GM19397 (cell line): ENCODE measurements at regions not wholly inside any gene's neighbourhood (a gene's known extent, or its start where the extent isn't known, plus 50 kb on each side); places are given as distances from the start of the nearest gene placed in this dataset.
A peak's percentile ranks its signal among the peaks of the same experiment; 100 is the strongest.
"Not testable (repeated sequence)": the region's sequence is repeated elsewhere in the genome, so short reads cannot be mapped to it uniquely, and the experiment has no call there.

Source experiments
- ATAC-seq: cut with Tn5 transposase; IDR thresholded peaks from one replicate; pipeline ENCODE4 v1.9.1; 2021; ENCODE audit warnings: mild to moderate bottlenecking, moderate library complexity; ENCODE audit not compliant: unreplicated experiment

GRCh38 chr6:74519163-74519562, 686.7 kb downstream of the COL12A1 start:
- ATAC-seq = no peak

GRCh38 chr6:74518035-74518434, 687.8 kb downstream of the COL12A1 start:
- no peak for ATAC-seq

- ATAC-seq = no peak
Observed at GRCh38 chr6:74510878-74511277, 695.0 kb downstream of the COL12A1 start.

GRCh38 chr6:74507649-74508048, 698.2 kb downstream of the COL12A1 start:
- ATAC-seq = no peak

- ATAC-seq = no peak
Observed at GRCh38 chr6:74505391-74505790, 700.5 kb downstream of the COL12A1 start.

- ATAC-seq = no peak
Observed at GRCh38 chr6:74504941-74505340, 700.9 kb downstream of the COL12A1 start.

GRCh38 chr6:74492587-74492986, 713.3 kb downstream of the COL12A1 start:
- ATAC-seq = no peak

GRCh38 chr6:74491844-74492374, 713.9 kb downstream of the COL12A1 start:
- ATAC-seq = peak; percentile 82

- ATAC-seq = not testable (repeated sequence)
Observed at GRCh38 chr6:74488726-74489125, 717.1 kb downstream of the COL12A1 start.

- ATAC-seq = no peak
Observed at GRCh38 chr6:74482180-74482579, 723.7 kb downstream of the COL12A1 start.

- no peak for ATAC-seq
Observed at GRCh38 chr6:74480561-74480960, 725.3 kb downstream of the COL12A1 start.

GRCh38 chr6:74479960-74480359, 725.9 kb downstream of the COL12A1 start:
- no peak for ATAC-seq

GRCh38 chr6:74479420-74479819, 726.4 kb downstream of the COL12A1 start:
- ATAC-seq = no peak

GRCh38 chr6:74474046-74474445, 731.8 kb downstream of the COL12A1 start:
- not testable (repeated sequence) for ATAC-seq

- not testable (repeated sequence) for ATAC-seq
Observed at GRCh38 chr6:74468552-74468951, 737.3 kb downstream of the COL12A1 start.

GRCh38 chr6:74467533-74468215, 738.2 kb downstream of the COL12A1 start:
- ATAC-seq = no peak

- no peak for ATAC-seq
Observed at GRCh38 chr6:74466572-74466971, 739.3 kb downstream of the COL12A1 start.

GRCh38 chr6:74459260-74459659, 746.6 kb downstream of the COL12A1 start:
- no peak for ATAC-seq

- no peak for ATAC-seq
Observed at GRCh38 chr6:74458536-74458935, 747.3 kb downstream of the COL12A1 start.

GRCh38 chr6:74455786-74456185, 750.1 kb downstream of the COL12A1 start:
- ATAC-seq = no peak

GRCh38 chr6:74451953-74452352, 753.9 kb downstream of the COL12A1 start:
- no peak for ATAC-seq

- no peak for ATAC-seq
Observed at GRCh38 chr6:74448850-74449249, 752.8 kb downstream of the CD109 start.

GRCh38 chr6:74447013-74447412, 751.0 kb downstream of the CD109 start:
- peak; percentile 73 for ATAC-seq
